Mammary epithelial cell (primary cell): ENCODE measurements at regions not wholly inside any gene's neighbourhood (a gene's known extent, or its start where the extent isn't known, plus 50 kb on each side); places are given as distances from the start of the nearest gene placed in this dataset.

ENCODE experiments used
- CTCF ChIP-seq, 2 donors: IDR thresholded peaks in 1 of 2; conservative IDR thresholded peaks in 1 of 2; 2 replicates each; pipeline ENCODE4 v1.5.1; 2011 to 2012; ENCODE audit warnings: inconsistent platforms in 2 of 2, low read length in 2 of 2, mild to moderate bottlenecking in 2 of 2, control low read depth in 1 of 2, low read depth in 1 of 2; ENCODE audit not compliant: insufficient read depth in 1 of 2; ENCODE audit errors: extremely low read depth in 1 of 2
- EZH2 ChIP-seq: IDR thresholded peaks from 2 replicates; pipeline ENCODE4 v1.6.1; 2012; ENCODE audit warnings: low read length, inconsistent platforms, borderline replicate concordance

- TF ChIP-seq CTCF (conservative IDR thresholded peaks at IDR 0.05 in 1 of 2, IDR thresholded peaks at IDR 0.05 in 1 of 2; ENCODE audit: extremely low read depth in 1 of 2, insufficient read depth in 1 of 2, low read depth in 1 of 2, low read length in 2 of 2) = no peak
- TF ChIP-seq EZH2 = no peak
Observed at GRCh38 chr13:100880166-100880565, 205.6 kb upstream of the TMTC4 start.
